ENCODE measurements at regions not wholly inside any gene's neighbourhood (a gene's known extent, or its start where the extent isn't known, plus 50 kb on each side); places are given as distances from the start of the nearest gene placed in this dataset.

GRCh38 chr9:134556531-134557068 lies 85.0 kb upstream of the COL5A1 start:
- no peak for TF ChIP-seq OSR1 (CRISPR knock-in tag; IDR thresholded peaks at IDR 0.05)
- TF ChIP-seq ZNF565 (CRISPR knock-in tag; conservative IDR thresholded peaks at IDR 0.05; ENCODE audit: low read depth): no peak
- TF ChIP-seq, protein P1, sequence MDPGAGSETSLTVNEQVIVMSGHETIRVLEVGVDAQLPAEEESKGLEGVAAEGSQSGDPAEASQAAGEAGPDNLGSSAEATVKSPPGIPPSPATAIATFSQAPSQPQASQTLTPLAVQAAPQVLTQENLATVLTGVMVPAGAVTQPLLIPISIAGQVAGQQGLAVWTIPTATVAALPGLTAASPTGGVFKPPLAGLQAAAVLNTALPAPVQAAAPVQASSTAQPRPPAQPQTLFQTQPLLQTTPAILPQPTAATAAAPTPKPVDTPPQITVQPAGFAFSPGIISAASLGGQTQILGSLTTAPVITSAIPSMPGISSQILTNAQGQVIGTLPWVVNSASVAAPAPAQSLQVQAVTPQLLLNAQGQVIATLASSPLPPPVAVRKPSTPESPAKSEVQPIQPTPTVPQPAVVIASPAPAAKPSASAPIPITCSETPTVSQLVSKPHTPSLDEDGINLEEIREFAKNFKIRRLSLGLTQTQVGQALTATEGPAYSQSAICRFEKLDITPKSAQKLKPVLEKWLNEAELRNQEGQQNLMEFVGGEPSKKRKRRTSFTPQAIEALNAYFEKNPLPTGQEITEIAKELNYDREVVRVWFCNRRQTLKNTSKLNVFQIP (CRISPR knock-in tag; IDR thresholded peaks at IDR 0.05; ENCODE audit: borderline replicate concordance, low read depth): no peak
- no peak for TF ChIP-seq ESRRG (CRISPR knock-in tag; IDR thresholded peaks at IDR 0.05)
- no peak for ATAC-seq

DNA sequence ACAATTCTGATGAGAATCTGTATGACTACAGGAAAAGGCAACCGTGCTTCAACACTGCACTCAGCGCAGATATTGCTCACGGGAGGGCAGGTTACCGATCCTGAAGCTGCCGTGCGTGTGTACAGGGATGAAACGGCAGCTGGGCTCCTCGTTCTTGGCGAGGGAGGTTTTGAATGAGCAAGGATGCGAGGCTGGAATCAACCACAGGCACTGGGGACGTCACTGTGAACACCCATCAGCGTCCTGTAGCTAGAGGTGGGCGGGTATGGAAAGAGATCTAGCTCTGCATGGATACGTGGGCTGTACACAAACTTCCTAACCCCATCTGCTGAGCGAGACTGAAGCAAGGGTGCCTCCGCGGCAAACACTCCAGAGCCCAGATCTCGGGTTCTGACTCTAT lies 84.3 kb upstream of the COL5A1 start:
- TF ChIP-seq ZNF70 (CRISPR knock-in tag; IDR thresholded peaks at IDR 0.05): no peak
- TF ChIP-seq ZC3H10 (CRISPR knock-in tag; IDR thresholded peaks at IDR 0.05): no peak
- TF ChIP-seq TCF4 (CRISPR knock-in tag; IDR thresholded peaks at IDR 0.05; ENCODE audit: borderline replicate concordance): no peak
- no peak for TF ChIP-seq PPARA (CRISPR knock-in tag; IDR thresholded peaks at IDR 0.05; ENCODE audit: borderline replicate concordance)
- TF ChIP-seq CSRNP3 (CRISPR knock-in tag; IDR thresholded peaks at IDR 0.05): no peak
- no peak for TF ChIP-seq TSHZ2 (CRISPR knock-in tag; IDR thresholded peaks at IDR 0.05)
- TF ChIP-seq GLIS3 (CRISPR knock-in tag; IDR thresholded peaks at IDR 0.05): no peak
- no peak for TF ChIP-seq CSDC2 (CRISPR knock-in tag; IDR thresholded peaks at IDR 0.05)
- no peak for TF ChIP-seq RARB (CRISPR knock-in tag; IDR thresholded peaks at IDR 0.05)
- no peak for TF ChIP-seq ZNF8 (CRISPR knock-in tag; IDR thresholded peaks at IDR 0.05)
- no peak for TF ChIP-seq ZFP3 (CRISPR knock-in tag; IDR thresholded peaks at IDR 0.05)
- no peak for TF ChIP-seq BACH2 (CRISPR knock-in tag; IDR thresholded peaks at IDR 0.05; ENCODE audit: borderline replicate concordance)
- ATAC-seq: no peak

DNA sequence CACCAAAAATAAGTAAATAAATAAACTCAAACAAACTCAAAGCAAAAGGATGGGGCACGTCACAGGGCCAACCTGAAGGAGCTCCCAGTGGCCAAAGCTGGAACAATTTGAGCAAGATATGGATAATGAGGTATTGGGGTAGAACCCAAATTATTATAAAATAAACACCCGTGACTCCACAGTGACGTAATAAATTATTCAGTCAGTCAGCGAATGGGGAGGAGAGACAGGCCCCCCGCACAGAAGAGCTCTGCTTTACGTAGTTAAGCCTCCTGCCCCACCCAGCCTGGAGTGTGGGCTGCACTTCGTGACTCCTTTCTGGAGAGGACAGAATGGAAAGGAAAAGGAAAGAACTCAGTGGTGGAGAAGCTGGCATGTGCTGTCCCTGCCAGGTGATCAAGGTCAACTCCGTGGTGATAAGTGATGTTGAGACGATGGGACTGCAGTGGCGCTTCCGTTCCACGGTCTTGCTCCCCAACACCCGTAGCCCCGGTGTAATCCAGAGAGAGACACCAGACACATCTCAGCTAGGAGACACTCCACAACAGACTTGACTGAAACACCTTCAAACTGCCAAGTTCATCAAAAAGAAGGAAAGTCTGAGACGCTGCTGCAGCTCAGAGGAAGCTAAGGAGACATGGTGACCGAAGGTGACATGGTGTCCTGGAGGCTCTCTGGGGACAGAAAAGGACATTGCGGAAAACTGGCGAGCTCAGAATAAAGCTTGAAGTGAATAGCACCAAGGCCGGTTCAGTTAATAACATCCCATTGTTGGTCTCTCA lies 83.3 kb upstream of the COL5A1 start:
- TF ChIP-seq ZFP3 (CRISPR knock-in tag; IDR thresholded peaks at IDR 0.05) (no peak), GLIS3 (CRISPR knock-in tag; IDR thresholded peaks at IDR 0.05) (no peak), ESRRG (CRISPR knock-in tag; IDR thresholded peaks at IDR 0.05) (no peak), BACH2 (CRISPR knock-in tag; IDR thresholded peaks at IDR 0.05; ENCODE audit: borderline replicate concordance) (no peak), ZC3H10 (CRISPR knock-in tag; IDR thresholded peaks at IDR 0.05) (no peak)
- ATAC-seq: no peak

- no peak for ATAC-seq
- TF ChIP-seq PPARA (CRISPR knock-in tag; IDR thresholded peaks at IDR 0.05; ENCODE audit: borderline replicate concordance) (no peak), ESRRG (CRISPR knock-in tag; IDR thresholded peaks at IDR 0.05) (no peak), ZFP3 (CRISPR knock-in tag; IDR thresholded peaks at IDR 0.05) (no peak), CSDC2 (CRISPR knock-in tag; IDR thresholded peaks at IDR 0.05) (no peak), PATZ1 (CRISPR knock-in tag; IDR thresholded peaks at IDR 0.05; ENCODE audit: borderline replicate concordance) (no peak), GLIS3 (CRISPR knock-in tag; IDR thresholded peaks at IDR 0.05) (no peak)
- TF ChIP-seq, protein P1 (CRISPR knock-in tag; IDR thresholded peaks at IDR 0.05; ENCODE audit: borderline replicate concordance, low read depth): no peak
These were observed 82.6 kb upstream of the COL5A1 start for GRCh38 chr9:134559013-134559412.

Measured in SK-N-SH treated with all-trans-retinoic acid at 6 μM for 48 hours (cell line).